ENCODE measurements at regions not wholly inside any gene's neighbourhood (a gene's known extent, or its start where the extent isn't known, plus 50 kb on each side); places are given as distances from the start of the nearest gene placed in this dataset.

DNA sequence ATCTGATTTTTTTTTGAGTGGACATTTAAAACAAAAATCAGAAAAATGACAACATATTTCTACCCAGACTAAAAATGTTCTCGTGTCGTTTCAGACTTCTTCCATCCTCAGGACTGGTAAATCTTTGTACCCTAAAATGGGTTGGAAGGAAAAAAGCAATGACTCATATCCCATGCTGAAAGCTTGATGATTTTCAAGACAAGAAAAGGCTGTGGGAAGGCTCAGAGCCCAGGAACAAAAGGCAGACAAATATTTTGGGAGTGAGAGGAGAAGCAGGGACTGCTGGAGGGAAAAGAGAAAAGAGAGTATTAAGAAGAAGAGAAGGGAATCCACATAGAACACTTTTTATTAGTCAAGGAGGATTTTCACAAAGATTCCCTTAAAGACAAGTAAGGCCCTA is 77.1 kb upstream of the CTAGE1 start:
- no peak overlapping the region for H3K9ac ChIP-seq (ENCODE audit: low read length)
- H3K4me2 ChIP-seq (ENCODE audit: low read length), result no peak overlapping the region
- no peaks in the 10 kb centered on the region for H3F3A ChIP-seq (ENCODE audit: insufficient read depth, low read length)
- H3K36me3 ChIP-seq (ENCODE audit: insufficient read depth, low read length), result no peaks in the 10 kb centered on the region
- H3K4me1 ChIP-seq (ENCODE audit: insufficient read depth, low read length, severe bottlenecking), result no peaks in the 10 kb centered on the region
- H3K4me3 ChIP-seq (ENCODE audit: low read depth, low read length, poor library complexity, severe bottlenecking), result no peak overlapping the region
- H3K9me2 ChIP-seq (ENCODE audit: low read depth, low read length), result no peaks in the 10 kb centered on the region
- no peak for TF ChIP-seq EZH2 (IDR thresholded peaks at IDR 0.05; ENCODE audit: borderline replicate concordance, low read length)
- TF ChIP-seq, protein P1, sequence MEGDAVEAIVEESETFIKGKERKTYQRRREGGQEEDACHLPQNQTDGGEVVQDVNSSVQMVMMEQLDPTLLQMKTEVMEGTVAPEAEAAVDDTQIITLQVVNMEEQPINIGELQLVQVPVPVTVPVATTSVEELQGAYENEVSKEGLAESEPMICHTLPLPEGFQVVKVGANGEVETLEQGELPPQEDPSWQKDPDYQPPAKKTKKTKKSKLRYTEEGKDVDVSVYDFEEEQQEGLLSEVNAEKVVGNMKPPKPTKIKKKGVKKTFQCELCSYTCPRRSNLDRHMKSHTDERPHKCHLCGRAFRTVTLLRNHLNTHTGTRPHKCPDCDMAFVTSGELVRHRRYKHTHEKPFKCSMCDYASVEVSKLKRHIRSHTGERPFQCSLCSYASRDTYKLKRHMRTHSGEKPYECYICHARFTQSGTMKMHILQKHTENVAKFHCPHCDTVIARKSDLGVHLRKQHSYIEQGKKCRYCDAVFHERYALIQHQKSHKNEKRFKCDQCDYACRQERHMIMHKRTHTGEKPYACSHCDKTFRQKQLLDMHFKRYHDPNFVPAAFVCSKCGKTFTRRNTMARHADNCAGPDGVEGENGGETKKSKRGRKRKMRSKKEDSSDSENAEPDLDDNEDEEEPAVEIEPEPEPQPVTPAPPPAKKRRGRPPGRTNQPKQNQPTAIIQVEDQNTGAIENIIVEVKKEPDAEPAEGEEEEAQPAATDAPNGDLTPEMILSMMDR (IDR thresholded peaks at IDR 0.05; ENCODE audit: low read length), result no peak
- H2AFZ ChIP-seq (ENCODE audit: low read length), result no peak overlapping the region
- no peaks in the 10 kb centered on the region for H3K9me3 ChIP-seq (ENCODE audit: low read length)
- no peak overlapping the region for H3K27ac ChIP-seq (ENCODE audit: low read depth, low read length, poor library complexity, severe bottlenecking)
- no peaks in the 10 kb centered on the region for H3K79me2 ChIP-seq (ENCODE audit: insufficient read depth, low read length)
- no peaks in the 10 kb centered on the region for H3K27me3 ChIP-seq (ENCODE audit: insufficient read depth, low read length)
- no peaks in the 10 kb centered on the region for H4K20me1 ChIP-seq (ENCODE audit: insufficient read depth, low read length)

DNA sequence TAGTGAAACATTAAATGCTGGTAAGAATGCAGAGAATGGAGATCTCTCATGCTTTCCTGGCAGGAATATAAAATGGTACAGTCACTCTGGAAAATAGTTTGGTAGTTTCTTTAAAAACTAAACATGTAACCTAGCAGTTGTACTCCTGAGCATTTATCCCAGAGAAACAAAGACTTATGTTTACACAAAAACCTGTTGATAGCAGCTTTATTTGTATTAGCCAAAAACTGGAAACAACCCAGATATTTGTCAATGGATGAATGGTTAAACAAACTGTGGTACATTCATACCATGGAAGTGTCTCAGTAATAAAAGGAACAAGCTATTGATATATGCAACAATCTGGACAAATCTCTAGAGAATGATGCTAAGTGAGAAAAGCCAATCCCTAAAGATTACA is 81.7 kb upstream of the CTAGE1 start:
- H3K9ac ChIP-seq (ENCODE audit: low read length), result no peak overlapping the region
- no peak overlapping the region for H3K4me3 ChIP-seq (ENCODE audit: low read depth, low read length, poor library complexity, severe bottlenecking)
- no peaks in the 10 kb centered on the region for H3K4me1 ChIP-seq (ENCODE audit: insufficient read depth, low read length, severe bottlenecking)
- H3K9me3 ChIP-seq (ENCODE audit: low read length), result no peaks in the 10 kb centered on the region; the same call in 1 of the 2 replicates
- H3K27ac ChIP-seq (ENCODE audit: low read depth, low read length, poor library complexity, severe bottlenecking), result no peak overlapping the region
- no peak overlapping the region for H3K4me2 ChIP-seq (ENCODE audit: low read length)
- no peaks in the 10 kb centered on the region for H3K27me3 ChIP-seq (ENCODE audit: insufficient read depth, low read length)
- no peaks in the 10 kb centered on the region for H4K20me1 ChIP-seq (ENCODE audit: insufficient read depth, low read length)
- H3F3A ChIP-seq (ENCODE audit: insufficient read depth, low read length), result no peaks in the 10 kb centered on the region
- no peak overlapping the region for H2AFZ ChIP-seq (ENCODE audit: low read length)
- no peaks in the 10 kb centered on the region for H3K79me2 ChIP-seq (ENCODE audit: insufficient read depth, low read length)
- H3K9me2 ChIP-seq (ENCODE audit: low read depth, low read length), result no peaks in the 10 kb centered on the region
- no peaks in the 10 kb centered on the region for H3K36me3 ChIP-seq (ENCODE audit: insufficient read depth, low read length)
- TF ChIP-seq, protein P1 (IDR thresholded peaks at IDR 0.05; ENCODE audit: low read length), result no peak
- TF ChIP-seq EZH2 (IDR thresholded peaks at IDR 0.05; ENCODE audit: borderline replicate concordance, low read length), result no peak

DNA sequence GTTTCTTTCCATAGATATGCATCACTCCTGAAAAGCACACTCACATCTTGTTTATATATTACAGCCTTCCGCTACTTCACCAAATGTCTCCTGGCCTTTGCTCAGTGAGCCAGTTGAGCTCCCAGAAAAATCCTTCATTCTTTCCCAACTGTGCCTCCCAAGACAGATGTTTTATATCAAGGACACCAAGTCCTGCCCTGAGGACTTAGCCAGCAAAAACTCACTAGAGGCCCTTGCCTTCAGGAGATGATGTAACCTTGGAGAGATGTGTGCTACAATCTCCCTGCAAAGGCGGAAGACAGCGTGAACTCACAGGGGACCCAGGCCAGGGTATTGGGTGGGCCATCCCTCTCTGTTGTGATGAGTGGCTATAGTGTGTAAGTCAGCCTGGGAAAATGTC is 86.1 kb upstream of the CTAGE1 start:
- no peak overlapping the region for H3K27ac ChIP-seq (ENCODE audit: low read depth, low read length, poor library complexity, severe bottlenecking)
- H3K9ac ChIP-seq (ENCODE audit: low read length), result no peak overlapping the region
- H2AFZ ChIP-seq (ENCODE audit: low read length), result no peak overlapping the region
- no peaks in the 10 kb centered on the region for H4K20me1 ChIP-seq (ENCODE audit: insufficient read depth, low read length)
- no peaks in the 10 kb centered on the region for H3K79me2 ChIP-seq (ENCODE audit: insufficient read depth, low read length)
- no peaks in the 10 kb centered on the region for H3K27me3 ChIP-seq (ENCODE audit: insufficient read depth, low read length)
- no peaks in the 10 kb centered on the region for H3K36me3 ChIP-seq (ENCODE audit: insufficient read depth, low read length)
- no peaks in the 10 kb centered on the region for H3K4me1 ChIP-seq (ENCODE audit: insufficient read depth, low read length, severe bottlenecking)
- no peak overlapping the region for H3K4me2 ChIP-seq (ENCODE audit: low read length)
- H3K9me2 ChIP-seq (ENCODE audit: low read depth, low read length), result no peaks in the 10 kb centered on the region
- H3F3A ChIP-seq (ENCODE audit: insufficient read depth, low read length), result no peaks in the 10 kb centered on the region
- TF ChIP-seq EZH2 (IDR thresholded peaks at IDR 0.05; ENCODE audit: borderline replicate concordance, low read length), result no peak
- TF ChIP-seq, protein P1 (IDR thresholded peaks at IDR 0.05; ENCODE audit: low read length), result no peak
- no peaks in the 10 kb centered on the region; the same call in 1 of the 2 replicates for H3K9me3 ChIP-seq (ENCODE audit: low read length)
- H3K4me3 ChIP-seq (ENCODE audit: low read depth, low read length, poor library complexity, severe bottlenecking), result no peak overlapping the region
